ACC112 (cell line): ENCODE measurements at regions not wholly inside any gene's neighbourhood (a gene's known extent, or its start where the extent isn't known, plus 50 kb on each side); places are given as distances from the start of the nearest gene placed in this dataset.
"Not testable (repeated sequence)": the region's sequence is repeated elsewhere in the genome, so short reads cannot be mapped to it uniquely, and the experiment has no call there.

ENCODE experiments used
- H2AFZ ChIP-seq: fragments of 200-600 bp; sonication (generic); one replicate; pipeline ENCODE4 v1.6.0; 2017; ENCODE audit warnings: antibody characterized with exemption, low read length; ENCODE audit not compliant: unreplicated experiment
- H3K27ac ChIP-seq: fragments of 200-600 bp; sonication (generic); 2 replicates; pipeline ENCODE4 v1.5.1; 2014; ENCODE audit warnings: low read depth, mild to moderate bottlenecking, antibody characterized with exemption, low read length, moderate library complexity
- H3K27me3 ChIP-seq: fragments of 200-600 bp; sonication (generic); 2 replicates; pipeline ENCODE4 v1.6.1; 2014; ENCODE audit warnings: mild to moderate bottlenecking, antibody characterized with exemption, low read length, moderate library complexity, mixed read lengths; ENCODE audit not compliant: insufficient read depth
- H3K36me3 ChIP-seq: fragments of 200-600 bp; sonication (generic); 2 replicates; pipeline ENCODE4 v1.6.1; 2016; ENCODE audit warnings: mild to moderate bottlenecking, antibody characterized with exemption, low read length, moderate library complexity, mixed read lengths; ENCODE audit not compliant: insufficient read depth
- H3K4me1 ChIP-seq: fragments of 200-600 bp; sonication (generic); one replicate; pipeline ENCODE4 v1.6.1; 2016; ENCODE audit warnings: low read length, mixed read lengths; ENCODE audit not compliant: insufficient read depth, unreplicated experiment, control insufficient read depth
- H3K4me3 ChIP-seq: fragments of 200-600 bp; sonication (generic); 2 replicates; pipeline ENCODE4 v1.5.1; 2014; ENCODE audit warnings: mild to moderate bottlenecking, low read depth, low read length
- H3K79me2 ChIP-seq: fragments of 200-600 bp; sonication (generic); one replicate; pipeline ENCODE4 v1.6.0; 2016; ENCODE audit warnings: low read length; ENCODE audit not compliant: control insufficient read depth, unreplicated experiment, insufficient read depth

DNA sequence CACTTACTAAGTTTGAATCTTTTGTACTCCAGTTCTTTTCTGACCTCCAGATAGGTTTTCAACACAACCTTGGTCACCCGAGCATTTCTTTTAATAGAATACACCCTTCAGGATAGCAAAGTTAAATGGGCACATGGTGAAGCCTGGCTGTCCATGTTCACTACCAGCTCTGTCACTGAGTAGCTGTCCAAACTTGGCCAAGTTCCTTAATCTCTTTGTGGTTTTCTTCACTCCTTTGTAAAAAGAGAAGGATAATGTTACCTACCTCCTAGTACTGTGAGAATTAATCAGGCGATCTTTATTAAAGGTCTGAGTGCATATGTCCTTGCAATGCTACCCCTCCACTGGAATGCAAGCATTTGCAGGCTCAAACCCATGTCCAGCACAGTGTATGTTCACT is 128.1 kb upstream of the PTPRZ1 start:
- Histone ChIP-seq H3K4me1 (no peaks in the 10 kb centered on the region), H3K4me3 (no peak overlapping the region), H3K27ac (no peak overlapping the region), H3K27me3 (peaks cover 15% of the 10 kb centered on the region), H3K79me2 (no peaks in the 10 kb centered on the region), H2AFZ (no peak overlapping the region), H3K36me3 (no peaks in the 10 kb centered on the region)

DNA sequence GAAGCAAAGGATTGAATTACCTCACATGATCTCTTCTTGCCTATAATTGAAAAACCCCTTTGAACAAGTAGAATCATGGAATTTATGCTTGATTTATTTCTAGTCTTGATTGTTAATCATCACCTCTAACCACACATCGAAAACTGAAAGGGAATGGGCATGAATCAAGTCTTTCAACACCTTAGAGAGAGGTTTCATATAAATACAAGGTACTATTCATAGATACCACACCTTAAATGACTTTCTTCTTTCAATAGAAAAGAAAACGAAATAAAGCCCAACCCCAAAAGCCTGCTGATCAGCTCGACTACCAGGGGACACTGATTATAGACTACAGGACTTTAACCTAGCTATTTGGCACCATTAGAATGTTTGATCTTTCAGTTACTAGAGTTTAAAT is 128.6 kb upstream of the PTPRZ1 start:
- Histone ChIP-seq H3K36me3 (no peaks in the 10 kb centered on the region), H3K4me1 (no peaks in the 10 kb centered on the region), H3K27ac (no peak overlapping the region), H2AFZ (no peak overlapping the region), H3K4me3 (no peak overlapping the region), H3K27me3 (peaks cover 13% of the 10 kb centered on the region), H3K79me2 (no peaks in the 10 kb centered on the region)

DNA sequence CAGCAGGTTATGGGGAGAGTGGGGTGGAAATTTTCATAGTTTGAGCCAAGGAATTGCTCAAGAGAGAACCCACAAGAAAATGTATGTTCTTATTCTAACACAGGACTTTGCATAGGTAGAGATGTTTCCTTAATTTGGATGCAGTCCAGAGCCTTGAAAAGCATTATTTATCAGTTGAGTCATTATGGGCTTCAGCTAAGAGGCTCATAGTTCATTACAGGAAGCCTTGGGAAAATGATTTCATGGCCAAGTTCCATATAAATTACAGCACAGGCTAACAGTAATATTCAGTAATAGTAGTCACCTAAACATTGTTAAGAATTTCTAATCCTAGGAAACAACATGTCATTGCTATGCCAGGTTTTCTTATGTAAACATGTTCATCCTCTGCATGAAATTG is 131.1 kb upstream of the PTPRZ1 start:
- no peaks in the 10 kb centered on the region for H3K79me2 ChIP-seq
- H3K4me1 ChIP-seq, result no peaks in the 10 kb centered on the region
- H3K27me3 ChIP-seq, result no peaks in the 10 kb centered on the region
- no peaks in the 10 kb centered on the region for H3K36me3 ChIP-seq
- H3K27ac ChIP-seq, result no peak overlapping the region
- no peak overlapping the region for H3K4me3 ChIP-seq
- H2AFZ ChIP-seq, result no peak overlapping the region

DNA sequence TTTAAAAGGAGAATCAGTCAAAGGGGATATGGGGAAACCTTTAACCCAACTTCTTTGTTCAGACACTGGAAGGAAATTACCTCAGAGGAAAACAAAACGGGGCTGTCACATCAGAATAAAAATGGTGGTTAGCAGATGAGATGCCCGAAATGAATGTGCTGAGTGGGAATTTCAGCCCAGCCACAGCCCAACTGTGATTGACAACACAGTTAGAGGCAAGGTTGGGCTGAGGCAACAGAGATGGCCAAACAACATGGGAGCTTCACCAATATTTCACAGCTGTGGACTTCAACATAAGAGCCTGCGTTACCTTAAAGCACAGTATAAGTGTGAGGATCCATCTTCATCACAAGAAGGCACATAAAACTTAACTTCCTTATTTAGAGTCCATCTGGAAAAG is 133.5 kb upstream of the PTPRZ1 start:
- no peaks in the 10 kb centered on the region for H3K4me1 ChIP-seq
- H3K27me3 ChIP-seq, result no peaks in the 10 kb centered on the region
- no peak overlapping the region for H3K27ac ChIP-seq
- H3K36me3 ChIP-seq, result no peaks in the 10 kb centered on the region
- no peak overlapping the region for H2AFZ ChIP-seq
- H3K4me3 ChIP-seq, result no peak overlapping the region
- H3K79me2 ChIP-seq, result no peaks in the 10 kb centered on the region

DNA sequence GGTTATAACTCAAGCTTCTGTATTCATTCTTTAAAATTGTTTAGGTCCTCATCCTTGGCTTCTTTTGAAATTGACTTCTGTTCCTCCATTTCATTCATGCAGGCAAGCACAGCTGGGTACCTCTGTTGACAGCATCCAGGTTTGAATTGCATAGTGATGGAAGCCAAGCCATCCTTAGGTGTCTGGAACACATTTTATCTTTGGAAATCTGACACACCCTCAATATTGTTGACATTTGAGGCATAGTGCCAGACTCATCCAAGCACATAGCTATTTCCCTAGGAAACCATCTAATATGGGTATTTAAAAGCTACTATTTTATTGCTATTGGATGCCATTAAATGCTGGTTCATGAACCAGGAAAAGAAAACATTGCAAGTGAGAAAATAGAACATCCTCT is 142.1 kb upstream of the PTPRZ1 start:
- no peaks in the 10 kb centered on the region for H3K79me2 ChIP-seq
- H3K36me3 ChIP-seq, result no peaks in the 10 kb centered on the region
- H3K27me3 ChIP-seq, result no peaks in the 10 kb centered on the region
- no peak overlapping the region for H3K4me3 ChIP-seq
- no peak overlapping the region for H3K27ac ChIP-seq
- no peaks in the 10 kb centered on the region for H3K4me1 ChIP-seq
- H2AFZ ChIP-seq, result no peak overlapping the region

DNA sequence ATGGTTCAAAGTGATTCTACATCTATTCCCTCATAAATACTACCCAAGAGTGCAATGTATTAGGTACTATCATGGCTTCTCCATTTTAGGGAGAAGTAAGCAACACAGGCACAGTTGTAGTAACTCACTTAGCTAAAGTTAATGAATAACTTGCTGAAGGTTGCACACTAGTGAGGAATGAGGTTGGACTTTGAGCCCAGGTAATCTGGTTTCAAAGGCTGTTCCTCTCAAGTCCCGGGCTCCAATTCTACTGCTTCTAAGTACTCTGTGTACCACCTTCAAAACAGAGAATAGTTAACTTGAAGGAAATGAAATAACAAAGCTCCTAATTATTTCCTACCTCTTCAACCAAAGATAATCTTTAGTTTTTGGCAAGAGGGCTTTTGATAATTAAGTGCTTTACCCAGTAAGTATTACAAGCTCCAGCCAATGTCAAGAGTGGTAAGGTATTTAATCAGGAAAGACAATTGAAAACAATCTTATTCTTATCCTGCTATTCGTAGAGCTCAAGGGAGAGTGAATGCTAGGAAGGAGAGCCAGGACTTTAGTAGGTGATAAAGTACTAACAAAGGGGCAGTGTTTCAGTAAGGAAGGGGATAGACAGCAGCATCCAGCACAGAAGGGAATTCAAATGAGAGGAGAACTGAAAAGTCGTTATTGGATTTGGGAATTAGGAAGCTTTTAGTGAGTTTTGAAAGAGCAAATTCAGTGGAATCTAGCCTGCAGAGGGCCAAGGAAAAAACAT is 158.2 kb upstream of the PTPRZ1 start:
- H3K4me3 ChIP-seq, result no peak overlapping the region

DNA sequence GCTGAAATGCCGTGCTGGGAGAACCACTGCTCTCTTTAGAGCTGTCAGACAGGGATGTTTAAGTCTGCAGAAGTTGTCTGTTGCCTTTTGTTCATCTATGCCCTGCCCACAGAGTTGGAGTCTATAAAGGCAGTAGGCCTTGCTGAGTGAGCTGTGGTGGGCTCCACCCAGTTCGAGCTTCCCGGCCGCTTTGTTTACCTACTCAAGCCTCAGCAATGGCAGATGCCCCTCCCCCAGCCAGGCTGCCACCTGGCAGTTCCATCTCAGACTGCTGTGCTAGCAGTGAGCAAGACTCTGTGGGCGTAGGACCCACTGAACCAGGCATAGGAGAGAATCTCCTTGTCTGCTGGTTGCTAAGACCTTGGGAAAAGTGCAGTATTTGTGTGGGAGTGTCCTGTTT is 160.0 kb upstream of the PTPRZ1 start:
- H3K27ac ChIP-seq, H3K4me1 ChIP-seq, H3K27me3 ChIP-seq, H2AFZ ChIP-seq, H3K79me2 ChIP-seq, H3K36me3 ChIP-seq, H3K4me3 ChIP-seq: not testable (repeated sequence)

More for the DNA sequence above, 158.2 kb upstream of the PTPRZ1 start:
- H2AFZ ChIP-seq, result no peak overlapping the region
- no peaks in the 10 kb centered on the region for H3K36me3 ChIP-seq
- no peaks in the 10 kb centered on the region for H3K79me2 ChIP-seq
- no peak overlapping the region for H3K27ac ChIP-seq
- no peaks in the 10 kb centered on the region for H3K27me3 ChIP-seq
- H3K4me1 ChIP-seq, result no peaks in the 10 kb centered on the region

DNA sequence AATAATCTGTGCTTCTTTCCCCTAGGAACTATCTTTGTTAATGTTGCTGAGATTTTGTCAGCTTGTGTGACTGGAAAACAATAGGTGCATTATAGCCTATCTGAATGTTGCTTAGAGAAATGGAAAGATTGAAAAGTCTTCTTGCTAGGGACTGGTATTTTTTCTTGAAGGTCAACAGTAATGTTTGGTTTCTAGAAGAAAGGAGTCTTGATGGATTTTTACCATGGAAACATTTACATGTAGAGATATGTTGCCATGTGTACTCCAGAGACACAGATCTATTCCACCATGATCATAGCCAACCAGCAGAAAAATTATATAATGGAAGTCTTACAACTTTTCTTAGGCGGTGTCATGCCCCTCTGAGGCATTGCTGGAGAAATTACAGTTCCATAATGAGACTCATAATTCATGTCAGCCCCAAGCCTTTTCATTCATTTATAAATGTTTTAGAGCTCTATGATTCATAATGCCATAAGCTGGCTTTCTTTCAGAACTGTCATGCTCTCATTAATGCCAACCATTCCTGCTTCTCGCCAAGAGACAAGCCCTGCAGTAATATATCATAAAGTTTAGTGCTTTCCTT is 175.1 kb upstream of the PTPRZ1 start:
- Histone ChIP-seq H3K4me3 (no peak overlapping the region), H2AFZ (no peak overlapping the region), H3K27ac (no peak overlapping the region), H3K79me2 (no peaks in the 10 kb centered on the region), H3K4me1 (no peaks in the 10 kb centered on the region), H3K27me3 (no peaks in the 10 kb centered on the region), H3K36me3 (no peaks in the 10 kb centered on the region)

DNA sequence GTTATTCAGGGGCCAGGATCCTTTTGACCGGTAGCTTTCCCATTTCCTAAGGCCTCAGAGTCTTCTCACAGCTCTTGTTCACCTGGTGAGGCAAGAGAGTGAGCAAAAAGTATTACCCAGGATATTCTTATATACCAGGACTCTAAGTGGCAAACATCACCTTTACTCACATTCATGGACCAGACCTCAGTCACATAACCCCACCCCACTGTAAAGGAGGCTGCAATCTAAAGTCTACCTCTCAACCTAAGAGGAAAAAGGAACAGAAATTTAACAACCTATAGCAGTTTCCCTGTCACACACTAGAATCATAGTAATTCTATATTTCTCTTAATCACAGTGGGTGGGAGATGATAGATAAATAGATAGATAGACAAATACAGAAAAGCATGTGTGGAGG is 176.0 kb upstream of the PTPRZ1 start:
- Histone ChIP-seq H3K79me2 (no peaks in the 10 kb centered on the region), H3K4me1 (no peaks in the 10 kb centered on the region), H3K4me3 (no peak overlapping the region), H2AFZ (no peak overlapping the region), H3K36me3 (no peaks in the 10 kb centered on the region), H3K27me3 (no peaks in the 10 kb centered on the region), H3K27ac (no peak overlapping the region)

DNA sequence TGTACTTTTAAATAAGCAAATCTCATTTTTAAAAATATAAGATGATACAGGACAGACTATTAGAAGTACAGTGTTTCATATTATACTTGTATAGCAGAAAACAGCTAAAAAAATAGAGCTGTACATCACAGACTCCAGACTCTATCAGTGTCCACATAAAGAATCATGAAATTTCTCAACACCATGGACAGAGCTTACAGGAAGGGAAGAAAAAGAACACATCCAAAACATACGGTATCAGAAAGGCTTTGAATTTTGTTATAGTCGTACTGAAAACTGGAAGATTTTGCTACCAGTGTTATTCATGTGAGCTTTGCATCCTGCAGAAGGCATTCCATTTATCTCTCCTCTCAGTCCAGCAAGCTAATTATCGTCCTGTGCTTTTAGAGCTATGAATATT is 183.2 kb upstream of the PTPRZ1 start:
- H2AFZ ChIP-seq, result no peak overlapping the region
- no peak overlapping the region for H3K27ac ChIP-seq
- H3K4me1 ChIP-seq, result no peaks in the 10 kb centered on the region
- H3K36me3 ChIP-seq, result no peaks in the 10 kb centered on the region
- no peak overlapping the region for H3K4me3 ChIP-seq
- H3K79me2 ChIP-seq, result no peaks in the 10 kb centered on the region
- no peaks in the 10 kb centered on the region for H3K27me3 ChIP-seq

DNA sequence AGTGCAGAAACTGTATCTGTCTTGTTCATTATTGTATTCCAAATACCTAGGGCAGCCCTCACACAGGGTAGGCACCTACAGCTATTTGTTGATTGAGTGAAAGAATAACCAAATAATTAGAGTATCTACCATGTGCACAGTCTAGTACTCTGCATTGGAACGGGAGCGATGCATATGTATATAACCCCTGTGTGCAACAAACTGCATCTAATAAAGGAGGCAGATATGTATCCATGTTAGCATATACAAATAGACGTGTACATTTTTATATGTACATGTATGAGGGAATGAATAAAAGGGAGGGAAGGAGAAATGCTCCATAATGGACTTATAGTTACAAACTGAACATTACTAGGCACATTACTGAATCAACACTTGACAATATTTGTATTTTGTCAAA is 191.3 kb upstream of the PTPRZ1 start:
- Histone ChIP-seq H3K27ac (no peak overlapping the region), H3K36me3 (no peaks in the 10 kb centered on the region)

More for the DNA sequence above, 191.3 kb upstream of the PTPRZ1 start:
- Histone ChIP-seq H2AFZ (no peak overlapping the region), H3K27me3 (peaks cover 4% of the 10 kb centered on the region), H3K4me3 (no peak overlapping the region), H3K4me1 (no peaks in the 10 kb centered on the region), H3K79me2 (no peaks in the 10 kb centered on the region)
